ENCODE measurements at regions not wholly inside any gene's neighbourhood (a gene's known extent, or its start where the extent isn't known, plus 50 kb on each side); places are given as distances from the start of the nearest gene placed in this dataset.

GRCh38 chr14:71610797-71611196 is 321.4 kb upstream of the RGS6 start:
- TF ChIP-seq, protein P1, sequence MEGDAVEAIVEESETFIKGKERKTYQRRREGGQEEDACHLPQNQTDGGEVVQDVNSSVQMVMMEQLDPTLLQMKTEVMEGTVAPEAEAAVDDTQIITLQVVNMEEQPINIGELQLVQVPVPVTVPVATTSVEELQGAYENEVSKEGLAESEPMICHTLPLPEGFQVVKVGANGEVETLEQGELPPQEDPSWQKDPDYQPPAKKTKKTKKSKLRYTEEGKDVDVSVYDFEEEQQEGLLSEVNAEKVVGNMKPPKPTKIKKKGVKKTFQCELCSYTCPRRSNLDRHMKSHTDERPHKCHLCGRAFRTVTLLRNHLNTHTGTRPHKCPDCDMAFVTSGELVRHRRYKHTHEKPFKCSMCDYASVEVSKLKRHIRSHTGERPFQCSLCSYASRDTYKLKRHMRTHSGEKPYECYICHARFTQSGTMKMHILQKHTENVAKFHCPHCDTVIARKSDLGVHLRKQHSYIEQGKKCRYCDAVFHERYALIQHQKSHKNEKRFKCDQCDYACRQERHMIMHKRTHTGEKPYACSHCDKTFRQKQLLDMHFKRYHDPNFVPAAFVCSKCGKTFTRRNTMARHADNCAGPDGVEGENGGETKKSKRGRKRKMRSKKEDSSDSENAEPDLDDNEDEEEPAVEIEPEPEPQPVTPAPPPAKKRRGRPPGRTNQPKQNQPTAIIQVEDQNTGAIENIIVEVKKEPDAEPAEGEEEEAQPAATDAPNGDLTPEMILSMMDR (IDR thresholded peaks at IDR 0.05) = no peak
- TF ChIP-seq POLR2A (IDR thresholded peaks at IDR 0.05) = no peak

Measured in sigmoid colon (tissue), 3 donors.